ENCODE measurements at regions not wholly inside any gene's neighbourhood (a gene's known extent, or its start where the extent isn't known, plus 50 kb on each side); places are given as distances from the start of the nearest gene placed in this dataset.

DNA sequence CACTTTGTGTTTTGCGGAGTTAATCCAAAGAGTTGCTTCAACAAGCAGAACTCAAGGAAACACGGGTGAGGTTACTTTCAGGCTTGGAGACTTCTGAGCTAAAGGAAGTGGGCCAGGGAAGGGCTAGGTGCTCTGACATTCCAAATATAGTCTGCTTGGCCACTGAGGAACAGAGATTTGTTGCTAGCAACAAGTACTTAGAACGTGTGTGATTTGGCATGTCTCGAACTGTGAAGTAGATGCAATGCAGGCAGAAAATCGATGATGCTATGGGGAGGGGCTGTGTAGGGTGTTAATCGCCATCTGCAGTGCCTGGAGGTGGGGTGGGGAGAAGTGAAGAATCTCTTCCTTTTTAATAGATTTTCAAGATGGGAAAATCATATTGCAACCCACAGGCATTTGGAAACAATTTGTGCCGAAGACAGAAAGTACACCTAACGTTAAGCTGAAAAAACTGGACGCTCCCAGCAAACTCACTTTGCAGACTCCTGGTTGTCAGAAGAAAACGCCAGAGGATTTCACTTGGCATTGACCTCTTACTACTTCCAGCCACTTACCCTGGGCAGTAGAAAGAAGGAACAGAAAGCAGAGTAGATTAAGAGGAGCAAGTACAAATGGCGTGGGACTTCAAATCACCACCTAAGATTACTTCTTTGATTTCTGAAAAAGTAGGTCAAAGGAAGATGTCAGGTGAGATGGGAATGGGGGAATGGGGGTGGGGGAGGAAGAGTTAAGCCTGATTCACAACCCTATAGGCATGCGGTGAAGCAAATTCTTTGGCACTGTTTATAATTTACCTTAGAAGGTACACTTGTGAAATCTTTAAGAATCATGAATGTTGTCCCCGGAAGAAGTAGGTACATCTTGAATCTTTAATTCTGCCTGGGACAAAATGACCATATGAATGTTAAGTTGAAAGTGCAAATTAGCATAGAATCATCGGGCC is 314.1 kb downstream of the CD83 start:
- no peak for DNase-seq

DNA sequence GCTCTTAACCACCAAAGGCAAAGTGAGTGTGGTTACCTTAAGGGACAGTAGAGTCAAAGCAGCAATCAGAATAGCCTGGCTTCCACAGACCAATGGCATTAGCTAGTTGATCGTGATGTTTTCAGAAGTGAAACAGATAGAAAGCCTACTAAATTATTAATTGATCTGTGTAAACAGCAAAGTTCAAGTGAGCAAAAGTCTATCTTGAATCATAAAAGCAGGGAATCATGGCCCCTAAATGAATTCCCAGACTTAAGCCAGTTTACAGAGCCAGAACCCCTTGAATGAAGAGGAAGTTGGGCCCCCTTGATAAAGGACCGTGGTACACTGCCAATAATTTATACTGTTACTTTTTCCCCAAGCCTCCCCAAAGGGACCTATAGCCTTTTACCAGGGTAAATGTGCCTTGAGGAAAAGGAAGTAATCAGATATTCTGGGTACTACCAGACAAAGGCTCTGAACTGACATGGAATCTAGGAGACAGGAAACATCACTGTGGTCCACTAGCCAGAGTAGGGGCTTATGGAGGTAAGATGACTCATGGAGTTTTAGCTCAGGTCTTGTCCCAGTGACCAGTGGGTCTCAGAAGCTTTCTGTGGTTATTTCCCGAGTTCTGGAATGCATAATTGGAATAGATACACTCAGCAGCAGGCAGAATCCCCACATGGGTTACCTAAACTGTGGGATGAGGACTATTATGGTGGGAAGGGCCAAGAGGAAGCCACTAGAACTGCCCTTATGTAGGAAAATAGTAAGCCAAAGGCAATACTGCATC is 317.5 kb downstream of the CD83 start:
- DNase-seq, result no peak

DNA sequence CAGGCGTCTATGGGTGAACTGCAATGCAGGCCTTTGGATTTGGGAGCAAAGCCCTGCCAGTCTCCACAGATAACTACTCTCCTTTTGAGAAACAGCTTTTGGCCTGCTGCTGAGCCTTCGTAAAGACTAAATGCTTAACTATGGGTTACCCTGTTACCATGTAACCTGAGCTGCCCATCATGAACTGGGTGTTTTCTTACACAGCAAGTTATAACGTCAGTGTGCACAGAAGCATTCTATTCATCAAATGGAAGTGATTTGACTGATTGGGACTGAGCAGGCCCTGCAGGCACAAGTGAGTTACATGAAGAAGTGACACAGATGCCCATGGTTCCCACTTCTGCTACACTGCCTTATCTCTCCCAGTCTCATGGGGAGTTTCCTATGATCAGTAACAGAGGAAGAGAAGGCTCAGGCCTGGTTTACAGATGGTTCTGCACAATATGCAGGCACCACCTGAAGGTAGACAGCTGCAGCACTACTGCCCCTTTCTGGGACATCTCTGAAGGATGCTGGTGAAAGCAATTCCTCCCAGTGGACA is 319.1 kb downstream of the CD83 start:
- DNase-seq, result no peak

DNA sequence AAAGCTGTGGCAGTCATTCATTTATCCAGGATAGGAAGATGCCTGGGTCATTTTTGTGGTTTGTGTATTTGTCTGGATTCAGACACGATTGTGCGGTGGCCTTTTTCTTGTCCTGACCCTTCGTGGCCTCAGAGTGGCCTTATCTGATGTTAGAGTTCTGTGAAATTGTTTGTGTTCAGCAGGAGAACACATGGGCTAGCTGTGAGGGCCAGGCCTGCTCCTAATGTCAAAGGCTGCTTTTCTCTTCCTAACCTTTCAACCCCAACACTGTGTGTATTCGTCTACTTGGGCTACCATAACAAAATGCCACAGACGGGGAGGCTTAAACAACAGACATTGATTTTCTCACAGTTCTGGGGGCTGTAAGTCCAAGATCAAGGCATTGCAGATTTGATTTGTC is 321.8 kb downstream of the CD83 start:
- no peak for DNase-seq

DNA sequence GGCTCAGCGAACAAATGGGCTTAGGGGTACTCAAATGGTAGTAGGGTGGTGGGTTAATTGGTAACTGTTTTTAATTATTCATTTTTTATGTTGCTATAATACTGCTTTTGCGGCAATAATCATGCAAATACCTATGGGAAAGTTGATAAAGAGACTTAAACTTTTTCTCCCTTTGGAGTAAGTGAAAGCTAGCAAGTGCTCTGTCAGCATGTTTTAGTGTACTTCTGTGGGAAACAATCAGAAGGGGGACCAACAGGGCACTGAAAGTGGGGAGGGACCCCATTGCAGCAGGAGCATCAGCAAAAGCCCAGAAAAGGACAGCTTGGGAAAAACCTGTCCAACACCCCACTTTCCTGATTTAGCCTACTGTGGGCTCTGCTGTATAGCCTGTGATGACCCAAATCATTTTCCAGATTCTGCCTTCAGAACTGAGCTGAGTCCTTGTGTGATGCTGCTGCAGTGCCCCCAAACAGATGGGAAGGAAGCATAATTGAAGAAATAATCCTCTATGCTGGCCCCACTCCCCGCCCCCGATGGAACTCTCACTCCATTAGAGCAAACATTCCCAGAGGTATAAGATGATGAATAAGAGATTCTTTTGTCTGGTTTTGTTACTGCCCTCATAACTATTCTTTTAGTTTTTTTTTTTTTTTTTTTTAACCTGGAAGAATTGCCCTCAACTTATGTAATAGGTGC is 322.8 kb downstream of the CD83 start:
- DNase-seq, result no peak

DNA sequence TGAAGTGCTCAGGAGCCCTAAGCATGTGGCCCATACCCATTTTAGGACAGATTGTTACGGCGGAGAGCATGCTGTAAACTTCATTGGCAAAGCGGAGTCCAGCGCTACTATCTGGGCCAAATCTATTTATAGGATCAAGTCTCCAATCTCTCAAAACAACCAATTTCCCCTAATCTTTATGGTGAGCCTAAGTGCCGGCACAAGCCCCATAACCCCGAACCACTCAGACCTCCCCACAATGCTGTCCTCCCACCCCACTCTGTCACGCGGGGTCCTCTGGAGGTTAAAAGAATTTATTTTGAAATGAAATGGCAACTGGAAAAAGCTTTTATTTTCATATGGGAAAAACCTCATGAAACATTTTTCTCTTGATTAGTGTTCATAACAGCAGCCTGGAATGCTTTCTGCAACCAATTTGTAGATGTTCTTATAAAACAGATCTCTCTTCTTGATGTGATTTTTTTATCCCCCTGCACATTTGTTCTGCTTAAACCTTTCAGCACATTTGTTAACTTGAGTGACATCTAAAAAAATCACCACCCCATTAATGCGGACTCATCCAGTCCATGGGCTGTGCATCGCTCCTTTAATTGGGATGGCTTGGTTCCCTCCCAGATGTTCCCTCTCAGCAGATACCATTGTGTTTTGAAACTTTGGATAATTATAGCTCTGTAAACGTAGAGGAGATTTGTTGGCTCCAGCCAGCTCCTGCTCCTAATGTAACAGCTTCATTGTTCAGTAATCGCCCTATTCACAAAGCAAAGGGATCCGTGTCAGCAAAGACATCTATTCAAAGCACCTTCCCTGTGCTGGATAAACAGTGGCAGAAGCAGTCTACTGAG is 323.6 kb downstream of the CD83 start:
- DNase-seq, result no peak

DNA sequence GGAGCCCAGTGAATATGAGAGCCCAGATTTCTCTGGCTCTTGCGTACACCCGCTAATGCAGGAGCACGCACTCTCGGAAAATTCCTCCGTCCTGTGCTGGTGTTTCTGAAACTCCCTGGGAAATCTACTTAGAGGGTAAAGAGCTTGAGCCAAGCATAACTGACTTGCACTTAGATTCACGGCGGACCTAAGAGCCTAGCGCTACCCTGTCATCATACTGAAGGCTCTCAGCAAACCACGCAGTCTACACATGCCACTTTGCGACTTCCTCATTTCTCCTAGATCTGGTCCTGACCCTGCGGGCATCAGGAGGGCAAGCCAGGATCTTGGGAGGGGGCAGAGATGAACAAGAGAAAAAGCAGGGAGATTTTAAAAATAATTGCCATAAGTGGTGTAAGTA is 324.7 kb downstream of the CD83 start:
- no peak for DNase-seq

DNA sequence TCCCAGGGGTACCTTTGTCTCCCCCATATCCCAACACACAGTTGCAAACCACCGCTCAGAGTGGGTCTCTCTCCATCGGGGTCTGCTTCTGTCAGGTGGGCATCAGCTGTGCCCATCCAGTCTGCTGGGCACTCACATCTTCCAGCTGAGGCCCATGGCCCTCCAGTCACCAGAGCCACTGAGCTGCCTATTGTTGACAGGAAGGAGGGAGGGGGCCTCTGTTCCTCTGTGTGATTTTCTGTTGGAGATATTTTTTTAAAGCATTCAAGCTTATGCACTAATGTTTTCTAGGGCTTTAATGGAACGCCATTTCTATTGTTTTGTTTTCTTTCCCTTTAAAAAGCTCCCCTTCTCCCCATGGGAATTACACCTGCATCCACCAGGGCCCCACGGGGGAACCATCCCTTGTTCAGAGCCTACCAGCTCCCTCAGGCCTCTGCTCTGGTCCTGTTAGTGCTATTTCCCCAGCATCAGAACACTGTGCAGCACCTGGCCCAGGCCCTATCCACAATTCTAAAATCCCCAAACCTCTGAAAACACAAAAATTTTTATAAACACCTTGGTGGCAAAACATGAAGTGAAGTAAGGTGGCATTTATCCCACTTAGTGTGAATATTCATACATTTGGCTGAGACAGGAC is 326.2 kb downstream of the CD83 start:
- no peak for DNase-seq

DNA sequence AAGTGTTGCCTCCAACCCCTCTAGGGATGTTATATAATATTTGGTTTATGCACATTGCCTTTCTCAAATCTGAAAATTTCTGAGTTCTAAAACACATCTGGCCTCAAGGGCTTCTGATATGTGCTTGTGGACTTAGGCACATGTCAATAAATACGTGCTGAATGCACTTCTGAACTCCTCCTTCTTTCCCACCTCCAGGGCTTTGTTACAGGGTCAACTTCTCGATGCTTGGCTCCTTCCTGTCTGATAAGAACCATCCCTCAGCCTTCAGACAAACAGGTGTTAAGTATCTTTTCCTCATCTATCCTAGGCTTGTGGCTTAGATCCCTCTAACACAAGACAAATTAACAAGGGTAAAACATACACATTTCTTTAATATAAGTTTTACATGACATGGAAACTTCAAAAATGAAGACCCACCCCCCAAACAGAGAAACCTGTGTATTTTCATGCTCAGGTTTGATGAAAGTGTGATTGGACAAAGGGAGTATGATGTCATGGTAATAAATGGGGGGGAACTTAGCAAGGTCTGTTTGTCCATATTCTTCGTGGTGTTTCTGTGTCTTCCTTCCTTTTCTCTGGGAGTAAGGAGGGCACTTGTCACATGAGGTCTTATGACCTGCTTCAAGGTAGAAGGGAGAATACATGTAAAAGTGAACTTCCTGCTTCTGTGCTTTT is 326.9 kb downstream of the CD83 start:
- DNase-seq, result no peak

DNA sequence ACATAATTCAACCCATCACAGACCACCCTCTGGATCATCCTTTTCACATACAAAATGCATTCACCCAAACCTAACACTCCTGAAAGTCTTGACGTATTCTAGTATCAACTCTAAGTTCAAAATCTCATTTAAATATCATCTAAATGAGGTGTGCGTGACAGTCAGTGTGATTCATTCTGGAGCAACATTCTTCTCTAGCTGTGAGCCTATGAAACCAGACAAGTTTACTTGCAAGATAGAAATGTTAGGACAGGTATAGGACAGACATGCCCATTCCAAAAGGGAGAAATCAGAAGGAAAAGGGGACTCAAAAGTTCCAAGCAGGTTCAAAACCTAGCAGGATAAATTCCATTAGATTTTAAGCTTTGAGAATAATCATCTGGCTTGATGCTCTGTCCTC is 329.7 kb downstream of the CD83 start:
- no peak for DNase-seq

DNA sequence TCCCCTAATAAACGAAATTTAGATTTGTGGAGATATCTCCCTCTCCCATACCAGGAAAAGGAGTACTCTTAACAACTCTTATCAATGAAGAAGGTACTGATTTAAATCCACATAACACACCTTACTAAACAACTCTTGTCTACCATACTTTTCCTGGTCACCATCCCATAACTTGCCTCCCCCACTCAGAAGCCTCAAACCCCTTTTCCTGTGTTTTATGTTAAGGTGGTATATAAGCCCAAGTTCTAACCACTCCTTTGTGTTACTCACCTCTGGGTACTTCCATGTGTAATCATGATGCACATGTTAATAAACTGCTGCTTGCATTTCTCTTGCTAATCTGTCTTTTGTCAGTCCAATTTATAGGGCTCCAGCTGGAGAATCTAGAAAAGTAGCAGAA is 330.7 kb downstream of the CD83 start:
- no peak for DNase-seq

DNA sequence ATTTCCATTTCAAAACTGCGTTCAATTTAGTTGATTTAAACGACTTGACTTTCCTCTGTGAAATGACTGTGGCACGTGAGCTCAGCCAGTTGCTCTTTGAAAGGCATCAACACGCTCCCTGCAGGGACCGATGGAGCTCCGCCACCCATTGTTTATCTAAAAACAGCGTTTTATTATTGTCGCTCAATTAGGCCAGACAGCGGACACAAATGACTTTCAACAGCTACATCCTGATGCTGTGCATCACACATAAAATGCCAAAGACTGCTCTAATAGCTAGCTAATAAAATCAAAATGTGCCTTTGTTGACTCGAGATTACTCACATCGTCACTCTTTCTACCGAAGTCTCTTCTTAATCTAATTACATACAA is 332.5 kb downstream of the CD83 start:
- DNase-seq, result peak; percentile 56

DNA sequence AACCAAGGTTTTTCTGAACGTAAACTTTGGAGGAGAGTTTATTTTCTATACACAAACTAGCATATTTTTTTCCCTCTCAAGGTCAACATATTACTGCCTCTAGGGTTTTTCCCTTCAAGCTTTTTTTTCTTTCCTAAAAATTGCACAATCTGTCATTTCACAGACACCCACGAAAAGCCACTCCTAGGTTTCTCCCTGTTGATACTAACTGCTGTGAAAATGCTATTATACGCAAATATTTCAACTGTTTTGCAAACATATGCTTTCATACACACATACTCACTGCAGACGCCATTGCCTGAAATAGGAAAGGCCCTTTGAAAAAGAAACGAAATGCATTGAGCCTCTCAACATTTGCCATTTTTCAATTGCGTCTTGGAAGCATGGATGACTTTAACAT is 333.0 kb downstream of the CD83 start:
- DNase-seq, result no peak

DNA sequence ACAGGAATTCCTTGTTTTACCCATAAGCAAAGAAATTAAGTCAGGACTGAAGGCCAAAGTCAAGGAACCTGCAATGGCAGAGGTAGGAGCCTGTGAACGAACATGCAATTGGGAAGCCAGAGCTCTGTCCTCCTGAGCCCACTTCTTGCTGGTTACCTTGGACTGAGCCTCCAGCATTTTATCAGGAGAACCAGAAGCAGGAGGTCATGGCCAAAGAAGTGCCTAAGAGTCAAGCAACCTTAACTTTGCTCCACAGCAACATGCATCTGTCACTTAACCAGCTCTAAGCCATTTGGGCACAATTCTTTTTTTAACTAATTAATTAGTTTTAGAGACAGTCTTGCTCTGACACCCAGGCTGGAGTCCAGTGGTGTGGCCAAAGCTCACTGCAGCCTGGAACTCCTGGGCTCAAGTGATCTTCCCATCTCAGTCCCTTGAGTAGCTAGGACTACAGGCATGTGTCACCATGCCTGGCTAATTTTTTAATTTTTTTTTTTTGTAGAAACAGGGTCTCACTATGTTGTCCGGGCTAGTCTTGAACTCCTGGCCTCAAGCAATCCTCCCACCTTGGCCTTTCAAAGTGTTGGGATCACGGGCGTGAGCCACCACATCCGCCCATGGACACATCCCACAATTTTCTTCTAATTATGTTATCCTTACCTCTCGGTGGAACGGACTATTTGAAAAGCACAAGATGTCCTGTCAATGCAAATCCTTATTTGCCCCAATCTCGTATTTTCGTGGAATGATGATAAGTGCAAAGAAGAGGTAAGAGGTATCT is 334.2 kb downstream of the CD83 start:
- DNase-seq, result no peak

DNA sequence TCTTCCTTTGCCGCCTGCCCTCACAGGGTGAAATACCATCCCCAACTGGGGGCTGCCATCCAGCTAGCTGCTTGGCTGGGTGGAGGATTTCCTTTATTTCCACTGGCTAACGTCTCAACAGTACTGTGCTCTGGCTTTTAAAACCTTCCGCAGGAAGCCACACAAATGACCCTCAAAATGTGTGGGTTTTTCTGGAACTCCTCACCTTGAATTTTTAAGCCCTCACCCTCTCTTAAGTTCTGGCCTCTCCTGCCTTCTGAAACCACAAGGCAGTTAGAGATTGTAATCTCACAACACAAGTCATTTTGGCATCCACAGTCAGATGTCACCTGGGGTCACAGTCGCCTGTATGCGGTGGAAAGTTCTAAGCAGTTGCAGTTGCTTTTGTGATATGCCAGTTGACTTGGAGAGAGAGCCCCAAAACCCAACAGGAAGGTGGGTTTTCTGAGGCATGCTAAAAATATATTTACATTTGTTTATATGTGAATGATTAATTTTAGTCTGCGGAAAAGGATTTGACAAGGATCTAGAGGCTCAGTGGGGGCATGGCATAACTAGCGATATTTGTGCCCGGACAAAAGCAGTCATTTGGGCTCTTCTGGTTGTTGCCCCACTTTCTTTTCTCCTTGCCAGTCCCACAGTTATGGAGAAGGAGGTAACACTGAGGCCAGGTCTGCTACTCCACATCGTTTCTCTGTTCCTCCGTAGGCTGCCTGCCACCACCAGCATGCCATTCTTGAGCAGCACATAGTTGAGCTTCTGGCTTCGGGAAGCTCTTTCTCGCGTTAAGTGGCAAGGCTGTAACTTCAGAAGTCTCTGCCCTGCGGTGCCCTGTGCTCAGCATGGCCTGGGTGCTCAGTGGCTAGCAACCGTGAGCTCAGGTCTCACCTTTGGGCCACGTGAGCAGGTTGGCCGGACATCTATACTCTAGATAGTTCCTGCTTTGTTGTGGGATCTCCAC is 335.3 kb downstream of the CD83 start:
- no peak for DNase-seq

DNA sequence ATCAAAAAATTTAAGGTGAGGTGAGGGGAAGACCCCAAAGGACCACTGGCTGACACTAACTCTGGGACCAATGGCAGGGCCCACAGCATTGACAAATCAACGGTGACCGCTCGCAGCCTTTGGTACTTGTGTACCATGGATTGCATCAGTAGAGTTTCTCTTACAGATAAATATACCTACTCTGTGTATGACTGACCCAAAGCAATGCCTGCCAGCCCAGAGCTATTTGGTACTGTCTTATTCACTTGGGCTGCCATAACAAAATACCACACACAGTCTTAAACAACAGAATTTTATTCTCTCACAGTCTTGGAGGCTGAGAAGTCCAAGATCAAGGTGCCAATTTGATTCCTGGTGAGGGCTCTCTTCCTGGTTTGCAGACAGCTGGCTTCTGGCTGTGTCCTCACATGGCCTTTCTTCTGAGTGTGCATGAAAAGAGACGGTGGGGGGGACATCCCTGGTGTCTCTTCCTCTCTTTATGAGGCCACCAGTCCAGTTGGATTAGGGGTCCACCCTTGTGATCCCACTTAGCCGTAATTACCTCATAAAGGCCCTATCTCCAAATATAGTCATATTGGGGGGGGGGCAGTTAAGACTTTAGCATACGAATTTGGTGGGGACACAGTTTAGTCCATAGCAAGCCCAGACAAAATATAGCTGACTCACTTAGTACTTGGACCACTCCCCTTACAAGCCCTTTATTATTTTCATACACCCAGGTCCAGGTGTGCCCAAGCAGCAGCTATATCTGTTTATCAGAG is 336.3 kb downstream of the CD83 start:
- DNase-seq, result no peak

DNA sequence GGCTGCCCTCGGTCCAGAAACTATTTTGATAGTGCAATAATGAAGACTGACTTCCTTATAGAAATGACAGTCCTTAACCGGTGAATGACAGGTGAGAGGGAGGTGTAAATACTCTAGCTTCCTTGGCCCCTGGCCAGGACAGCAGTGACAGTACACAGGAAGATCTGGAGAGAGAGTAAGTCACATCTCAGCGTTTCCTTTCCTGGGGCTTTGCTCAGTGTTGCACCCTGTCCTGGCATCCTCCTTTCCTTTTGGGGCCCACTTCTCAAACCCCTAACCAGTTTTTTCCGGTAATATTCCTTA is 336.9 kb downstream of the CD83 start:
- no peak for DNase-seq

DNA sequence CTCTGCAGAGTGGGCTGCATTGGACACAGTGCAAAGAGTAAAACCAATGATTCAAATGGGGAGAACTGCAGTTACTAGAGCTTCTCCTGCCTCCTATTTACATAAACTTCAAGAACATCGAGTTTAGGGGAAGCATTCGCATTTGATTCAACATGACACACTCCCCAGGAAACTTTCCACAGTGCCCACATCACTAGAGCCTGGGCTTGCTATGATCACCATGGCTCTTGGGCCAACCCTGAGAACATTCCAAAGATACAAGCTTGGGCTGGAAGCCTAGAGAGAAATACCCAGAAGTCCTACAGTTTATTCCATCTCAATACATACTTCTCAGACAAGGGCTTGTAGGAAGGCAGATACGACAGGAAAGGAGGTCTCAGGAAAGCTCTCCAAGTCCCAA is 337.9 kb downstream of the CD83 start:
- no peak for DNase-seq
